ENCODE measurements at regions not wholly inside any gene's neighbourhood (a gene's known extent, or its start where the extent isn't known, plus 50 kb on each side); places are given as distances from the start of the nearest gene placed in this dataset.

- Histone ChIP-seq H3K27ac (ENCODE audit: extremely low read depth, low read depth, low read length) (no peak overlapping the region), H3K4me1 (ENCODE audit: control insufficient read depth, insufficient read depth, low read length) (no peaks in the 10 kb centered on the region), H3K4me3 (ENCODE audit: low read depth, low read length) (no peak overlapping the region), H3K36me3 (ENCODE audit: control insufficient read depth in 2 of 2, insufficient read depth in 1 of 2, low read length in 2 of 2) (no peaks in the 10 kb centered on the region), H3K9me3 (ENCODE audit: control insufficient read depth, insufficient read depth, low read depth, low read length) (no peaks in the 10 kb centered on the region)
- ChIA-PET CTCF (no interaction called here), POLR2A (no interaction called here)
- TF ChIP-seq ZNF473 (tag by site-specific recombination; IDR thresholded peaks at IDR 0.05) (no peak), PRDM1 (tag by site-specific recombination; IDR thresholded peaks at IDR 0.05) (peak; percentile 77), ZNF521 (tag by site-specific recombination; IDR thresholded peaks at IDR 0.05) (no peak), WT1 (tag by site-specific recombination; IDR thresholded peaks at IDR 0.05) (0 out of 2 replicates have a peak, but pooled peaks have one; percentile 27), KLF9 (tag by site-specific recombination; IDR thresholded peaks at IDR 0.05; ENCODE audit: low read depth) (no peak), ZNF394 (tag by site-specific recombination; IDR thresholded peaks at IDR 0.05; ENCODE audit: borderline replicate concordance) (no peak), ZNF274 (IDR thresholded peaks at IDR 0.05; ENCODE audit: low read length) (no peak), ZNF274 (tag by site-specific recombination; IDR thresholded peaks at IDR 0.05; ENCODE audit: borderline replicate concordance) (no peak), ZNF366 (tag by site-specific recombination; conservative IDR thresholded peaks at IDR 0.05) (peak; percentile 91), ZNF518A (tag by site-specific recombination; conservative IDR thresholded peaks at IDR 0.05; ENCODE audit: low read depth) (no peak), ZNF626 (tag by site-specific recombination; IDR thresholded peaks at IDR 0.05) (no peak)
These were observed 85.3 kb upstream of the HIVEP1 start for GRCh38 chr6:11926594-11927407.

GRCh38 chr6:11925805-11926204 lies 86.3 kb upstream of the HIVEP1 start:
- POLR2A ChIA-PET = no interaction called here
- Histone ChIP-seq H3K4me1 (ENCODE audit: control insufficient read depth, insufficient read depth, low read length) (no peaks in the 10 kb centered on the region), H3K9me3 (ENCODE audit: control insufficient read depth, insufficient read depth, low read depth, low read length) (no peaks in the 10 kb centered on the region), H3K27ac (ENCODE audit: extremely low read depth, low read depth, low read length) (no peak overlapping the region), H3K36me3 (ENCODE audit: control insufficient read depth in 2 of 2, insufficient read depth in 1 of 2, low read length in 2 of 2) (no peaks in the 10 kb centered on the region), H3K4me3 (ENCODE audit: low read depth, low read length) (no peak overlapping the region)
- CTCF ChIA-PET = no interaction called here
- no peak for TF ChIP-seq ZNF623 (tag by site-specific recombination; IDR thresholded peaks at IDR 0.05)
- TF ChIP-seq ZNF266 (tag by site-specific recombination; IDR thresholded peaks at IDR 0.05; ENCODE audit: low read depth) = no peak
- no peak for TF ChIP-seq ZNF302 (tag by site-specific recombination; IDR thresholded peaks at IDR 0.05; ENCODE audit: low read depth)
- TF ChIP-seq ZNF354C (tag by site-specific recombination; IDR thresholded peaks at IDR 0.05; ENCODE audit: borderline replicate concordance, low read depth) = no peak
- TF ChIP-seq GFI1B (tag by site-specific recombination; IDR thresholded peaks at IDR 0.05) = no peak
- no peak for TF ChIP-seq ZSCAN18 (tag by site-specific recombination; IDR thresholded peaks at IDR 0.05)
- TF ChIP-seq ZNF423 (tag by site-specific recombination; IDR thresholded peaks at IDR 0.05) = no peak
- TF ChIP-seq ZNF292 (tag by site-specific recombination; IDR thresholded peaks at IDR 0.05; ENCODE audit: borderline replicate concordance, low read depth) = no peak
- no peak for TF ChIP-seq BCL11B (tag by site-specific recombination; IDR thresholded peaks at IDR 0.05; ENCODE audit: low read depth)
- TF ChIP-seq ZNF670 (tag by site-specific recombination; IDR thresholded peaks at IDR 0.05; ENCODE audit: low read depth) = no peak
- no peak for TF ChIP-seq KLF1 (tag by site-specific recombination; IDR thresholded peaks at IDR 0.05)
- no peak for TF ChIP-seq ZNF211 (tag by site-specific recombination; IDR thresholded peaks at IDR 0.05; ENCODE audit: low read depth)
- no peak for TF ChIP-seq TSHZ1 (tag by site-specific recombination; IDR thresholded peaks at IDR 0.05; ENCODE audit: borderline replicate concordance)
- no peak for TF ChIP-seq ZFP41 (tag by site-specific recombination; IDR thresholded peaks at IDR 0.05; ENCODE audit: borderline replicate concordance)
